Astrocyte (in vitro differentiated cells and primary cell): ENCODE measurements at regions not wholly inside any gene's neighbourhood (a gene's known extent, or its start where the extent isn't known, plus 50 kb on each side); places are given as distances from the start of the nearest gene placed in this dataset.

ENCODE experiments used
- DNase-seq: peaks from one replicate; pipeline ENCODE4 v3.0.0-alpha.2; 2010; ENCODE audit warnings: low read depth
- FAIRE-seq: peaks from 2 replicates; lab custom pipeline; 2011; peaks lifted over from hg19 to GRCh38; lab: Jason Lieb, UNC
- H2AFZ ChIP-seq: 2 replicates; pipeline ENCODE4 v1.6.0; 2012; ENCODE audit warnings: low read depth, low read length, inconsistent platforms
- H3K27ac ChIP-seq: 2 replicates; pipeline ENCODE4 v1.5.1; 2011; ENCODE audit warnings: low read depth, low read length, inconsistent platforms
- H3K27me3 ChIP-seq: 2 replicates; pipeline ENCODE4 v1.6.0; 2011; ENCODE audit warnings: low read length, inconsistent platforms; ENCODE audit not compliant: insufficient read depth
- H3K36me3 ChIP-seq: 2 replicates; pipeline ENCODE4 v1.5.1; 2011; ENCODE audit warnings: low read length, inconsistent platforms; ENCODE audit not compliant: insufficient read depth
- H3K4me1 ChIP-seq: 2 replicates; pipeline ENCODE4 v1.5.1; 2011; ENCODE audit warnings: low read length, inconsistent platforms; ENCODE audit not compliant: insufficient read depth
- H3K4me2 ChIP-seq: 2 replicates; pipeline ENCODE4 v1.6.0; 2012; ENCODE audit warnings: low read length, inconsistent platforms
- H3K4me3 ChIP-seq: 2 replicates; pipeline ENCODE4 v1.5.1; 2011; ENCODE audit warnings: low read depth, mild to moderate bottlenecking, low read length, inconsistent platforms; ENCODE audit not compliant: insufficient read depth
- H3K79me2 ChIP-seq: 2 replicates; pipeline ENCODE4 v1.6.0; 2012; ENCODE audit warnings: mild to moderate bottlenecking, low read length, inconsistent platforms; ENCODE audit not compliant: insufficient read depth
- H3K9ac ChIP-seq: 2 replicates; pipeline ENCODE4 v1.6.0; 2012; ENCODE audit warnings: mild to moderate bottlenecking, low read length, inconsistent platforms
- H3K9me3 ChIP-seq: 2 replicates; pipeline ENCODE4 v1.5.1; 2012; ENCODE audit warnings: low read depth, mild to moderate bottlenecking, low read length, inconsistent platforms; ENCODE audit not compliant: insufficient read depth
- H4K20me1 ChIP-seq: 2 replicates; pipeline ENCODE4 v1.6.0; 2012; ENCODE audit warnings: low read length, inconsistent platforms; ENCODE audit not compliant: insufficient read depth
- H3K27ac Mint-ChIP-seq: one replicate; pipeline ENCODE4 v1.8.0; 2021; ENCODE audit warnings: mild to moderate bottlenecking, mixed read lengths; ENCODE audit not compliant: unreplicated experiment
- H3K27me3 Mint-ChIP-seq: one replicate; pipeline ENCODE4 v1.8.0; 2021; ENCODE audit warnings: low read depth, mixed read lengths; ENCODE audit not compliant: unreplicated experiment
- H3K36me3 Mint-ChIP-seq: one replicate; pipeline ENCODE4 v1.8.0; 2021; ENCODE audit warnings: low read depth, mixed read lengths; ENCODE audit not compliant: unreplicated experiment
- H3K4me1 Mint-ChIP-seq: one replicate; pipeline ENCODE4 v1.8.0; 2021; ENCODE audit warnings: low read depth, mixed read lengths; ENCODE audit not compliant: unreplicated experiment
- H3K4me3 Mint-ChIP-seq: one replicate; pipeline ENCODE4 v1.8.0; 2021; ENCODE audit warnings: mild to moderate bottlenecking, moderate library complexity, mixed read lengths; ENCODE audit not compliant: unreplicated experiment
- H3K9me3 Mint-ChIP-seq: one replicate; pipeline ENCODE4 v1.8.0; 2021; ENCODE audit warnings: mild to moderate bottlenecking, mixed read lengths; ENCODE audit not compliant: unreplicated experiment
- CTCF ChIP-seq: IDR thresholded peaks from 2 replicates; pipeline ENCODE4 v1.5.1; 2011; ENCODE audit warnings: low read depth, mild to moderate bottlenecking, inconsistent platforms, low read length, moderate library complexity; ENCODE audit not compliant: insufficient read depth
- EZH2 ChIP-seq: IDR thresholded peaks from 2 replicates; pipeline ENCODE4 v1.6.1; 2012; ENCODE audit warnings: mild to moderate bottlenecking, low read length, inconsistent platforms; ENCODE audit not compliant: insufficient read depth

GRCh38 chr20:52309181-52309580 is 117.6 kb upstream of the ZFP64 start:
- H3K4me3 ChIP-seq, result no peak overlapping the region
- H3K4me1 ChIP-seq, result no peaks in the 10 kb centered on the region
- no peaks in the 10 kb centered on the region for H3K79me2 ChIP-seq
- no peak overlapping the region for H2AFZ ChIP-seq
- DNase-seq (no peak), FAIRE-seq (no peak)
- H4K20me1 ChIP-seq, result no peaks in the 10 kb centered on the region
- no peak overlapping the region for H3K27ac ChIP-seq
- H3K9me3 ChIP-seq, result no peaks in the 10 kb centered on the region
- H3K36me3 ChIP-seq, result no peaks in the 10 kb centered on the region
- Mint-ChIP-seq H3K27ac (no peak overlapping the region), H3K36me3 (no peaks in the 10 kb centered on the region), H3K27me3 (peaks cover 2% of the 10 kb centered on the region), H3K9me3 (no peaks in the 10 kb centered on the region), H3K4me3 (no peak overlapping the region), H3K4me1 (peaks cover 5% of the 10 kb centered on the region)
- no peak overlapping the region for H3K4me2 ChIP-seq
- TF ChIP-seq CTCF, result no peak
- TF ChIP-seq EZH2, result no peak
- H3K27me3 ChIP-seq, result no peaks in the 10 kb centered on the region
- H3K9ac ChIP-seq, result no peak overlapping the region

- Histone ChIP-seq H3K4me3 (no peak overlapping the region), H3K27ac (no peak overlapping the region), H3K36me3 (no peaks in the 10 kb centered on the region), H4K20me1 (no peaks in the 10 kb centered on the region), H3K9me3 (no peaks in the 10 kb centered on the region), H2AFZ (no peak overlapping the region), H3K4me2 (no peak overlapping the region), H3K79me2 (no peaks in the 10 kb centered on the region), H3K4me1 (no peaks in the 10 kb centered on the region), H3K27me3 (no peaks in the 10 kb centered on the region), H3K9ac (no peak overlapping the region)
- H3K4me3 Mint-ChIP-seq, result no peak overlapping the region
- DNase-seq (no peak), FAIRE-seq (no peak)
- no peaks in the 10 kb centered on the region for H3K9me3 Mint-ChIP-seq
- no peaks in the 10 kb centered on the region for H3K36me3 Mint-ChIP-seq
- no peak for TF ChIP-seq CTCF
- no peak for TF ChIP-seq EZH2
- peaks cover 5% of the 10 kb centered on the region for H3K4me1 Mint-ChIP-seq
- H3K27me3 Mint-ChIP-seq, result peaks cover 5% of the 10 kb centered on the region
- no peak overlapping the region for H3K27ac Mint-ChIP-seq
Measured at GRCh38 chr20:52306477-52306876, 114.9 kb upstream of the ZFP64 start.

GRCh38 chr20:52305858-52306257 is 114.3 kb upstream of the ZFP64 start:
- Mint-ChIP-seq H3K27ac (no peak overlapping the region), H3K4me3 (no peak overlapping the region), H3K9me3 (no peaks in the 10 kb centered on the region), H3K27me3 (peaks cover 6% of the 10 kb centered on the region), H3K4me1 (peaks cover 5% of the 10 kb centered on the region), H3K36me3 (no peaks in the 10 kb centered on the region)
- no peak overlapping the region for H3K9ac ChIP-seq
- no peaks in the 10 kb centered on the region for H3K9me3 ChIP-seq
- H4K20me1 ChIP-seq, result no peaks in the 10 kb centered on the region
- no peaks in the 10 kb centered on the region for H3K4me1 ChIP-seq
- no peak for TF ChIP-seq CTCF
- TF ChIP-seq EZH2, result no peak
- no peaks in the 10 kb centered on the region for H3K27me3 ChIP-seq
- H3K36me3 ChIP-seq, result no peaks in the 10 kb centered on the region
- DNase-seq (no peak), FAIRE-seq (no peak)
- H3K79me2 ChIP-seq, result no peaks in the 10 kb centered on the region
- H2AFZ ChIP-seq, result no peak overlapping the region
- no peak overlapping the region for H3K27ac ChIP-seq
- H3K4me3 ChIP-seq, result no peak overlapping the region
- H3K4me2 ChIP-seq, result no peak overlapping the region
